ENCODE measurements at regions not wholly inside any gene's neighbourhood (a gene's known extent, or its start where the extent isn't known, plus 50 kb on each side); places are given as distances from the start of the nearest gene placed in this dataset.
"Not testable (repeated sequence)": the region's sequence is repeated elsewhere in the genome, so short reads cannot be mapped to it uniquely, and the experiment has no call there.

DNA sequence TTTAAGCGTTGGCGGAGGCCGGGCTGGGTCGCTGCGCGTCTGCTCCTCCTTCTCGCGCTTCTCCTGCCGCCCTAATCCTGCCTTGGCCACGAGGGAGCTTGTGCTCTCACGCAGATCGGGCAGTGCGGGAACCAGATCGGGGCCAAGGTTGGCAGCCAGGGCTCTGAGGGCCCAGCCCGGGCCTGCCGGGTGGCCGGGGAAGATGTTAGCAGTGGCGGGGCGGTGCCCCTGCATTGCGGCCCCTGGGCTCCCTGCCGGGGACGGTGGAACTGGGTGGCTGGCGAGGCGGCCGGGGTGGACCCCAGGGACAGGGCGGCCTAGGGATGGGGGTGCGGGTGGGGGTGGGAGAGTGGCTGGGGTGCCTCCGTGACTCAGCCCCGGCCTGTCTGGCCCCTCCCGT, 297.4 kb downstream of the CACNA1B start:
- H3K27ac Mint-ChIP-seq; H3K4me3 ChIP-seq (ENCODE audit: low read length in 2 of 2); H3K27me3 Mint-ChIP-seq; H3K9me3 ChIP-seq (ENCODE audit: control insufficient read depth in 1 of 2, low read length in 2 of 2); H3K27me3 ChIP-seq (ENCODE audit: insufficient read depth, low read length); H3K4me1 ChIP-seq (ENCODE audit: insufficient read depth, low read length); POLR2A ChIA-PET (ENCODE audit: partially characterized antibody); H3K9me3 Mint-ChIP-seq; intact Hi-C loops (cut with micrococcal nuclease); H3K36me3 ChIP-seq (ENCODE audit: insufficient read depth, low read length); H3K27ac ChIP-seq (ENCODE audit: low read depth, low read length); H3K4me1 Mint-ChIP-seq; H3K36me3 Mint-ChIP-seq; CTCF ChIA-PET (ENCODE audit: partially characterized antibody); H3K4me3 Mint-ChIP-seq; DNase-seq: not testable (repeated sequence)

DNA sequence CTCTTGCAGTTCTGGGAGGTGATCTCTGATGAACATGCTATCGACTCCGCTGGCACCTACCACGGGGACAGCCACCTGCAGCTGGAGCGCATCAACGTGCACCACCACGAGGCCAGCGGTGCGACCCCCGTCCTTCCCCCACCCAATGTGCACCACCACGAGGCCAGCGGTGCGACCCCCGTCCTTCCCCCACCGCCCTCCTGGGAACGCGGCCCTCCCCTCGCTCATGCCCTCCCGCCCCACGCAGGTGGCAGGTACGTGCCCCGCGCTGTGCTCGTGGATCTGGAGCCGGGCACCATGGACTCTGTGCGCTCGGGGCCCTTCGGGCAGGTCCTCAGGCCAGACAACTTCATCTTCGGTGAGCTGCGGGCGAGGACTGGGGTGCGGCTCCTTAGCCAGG, 297.8 kb downstream of the CACNA1B start:
- H3K9me3 Mint-ChIP-seq; H3K27ac Mint-ChIP-seq; H3K9me3 ChIP-seq (ENCODE audit: control insufficient read depth in 1 of 2, low read length in 2 of 2); H3K27me3 Mint-ChIP-seq; intact Hi-C loops (cut with micrococcal nuclease); CTCF ChIA-PET (ENCODE audit: partially characterized antibody); H3K4me1 ChIP-seq (ENCODE audit: insufficient read depth, low read length); H3K4me3 Mint-ChIP-seq; H3K27me3 ChIP-seq (ENCODE audit: insufficient read depth, low read length); H3K4me3 ChIP-seq (ENCODE audit: low read length in 2 of 2); DNase-seq; H3K36me3 ChIP-seq (ENCODE audit: insufficient read depth, low read length); POLR2A ChIA-PET (ENCODE audit: partially characterized antibody); H3K36me3 Mint-ChIP-seq; H3K4me1 Mint-ChIP-seq; H3K27ac ChIP-seq (ENCODE audit: low read depth, low read length): not testable (repeated sequence)

DNA sequence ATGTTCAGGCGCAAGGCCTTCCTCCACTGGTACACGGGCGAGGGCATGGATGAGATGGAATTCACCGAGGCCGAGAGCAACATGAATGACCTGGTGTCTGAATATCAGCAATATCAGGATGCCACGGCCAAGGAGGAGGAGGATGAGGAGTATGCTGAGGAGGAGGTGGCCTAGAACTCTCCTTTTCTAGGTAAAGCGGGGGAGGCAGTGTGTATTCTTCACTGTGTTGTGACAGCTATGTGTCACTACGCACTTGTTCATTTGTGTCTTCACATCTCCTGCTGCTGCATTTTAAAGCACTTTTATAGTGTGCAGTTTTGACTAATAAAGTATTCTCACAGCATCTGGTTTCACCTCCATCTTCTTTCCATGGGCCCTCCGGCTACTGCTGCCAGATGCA, 299.5 kb downstream of the CACNA1B start:
- H3K36me3 Mint-ChIP-seq; H3K27ac Mint-ChIP-seq; H3K27me3 ChIP-seq (ENCODE audit: insufficient read depth, low read length); H3K4me3 Mint-ChIP-seq; intact Hi-C loops (cut with micrococcal nuclease); H3K4me3 ChIP-seq (ENCODE audit: low read length in 2 of 2); H3K27me3 Mint-ChIP-seq; H3K4me1 ChIP-seq (ENCODE audit: insufficient read depth, low read length); CTCF ChIA-PET (ENCODE audit: partially characterized antibody); DNase-seq; H3K9me3 ChIP-seq (ENCODE audit: control insufficient read depth in 1 of 2, low read length in 2 of 2); H3K4me1 Mint-ChIP-seq; H3K27ac ChIP-seq (ENCODE audit: low read depth, low read length); H3K9me3 Mint-ChIP-seq; H3K36me3 ChIP-seq (ENCODE audit: insufficient read depth, low read length); POLR2A ChIA-PET (ENCODE audit: partially characterized antibody): not testable (repeated sequence)

DNA sequence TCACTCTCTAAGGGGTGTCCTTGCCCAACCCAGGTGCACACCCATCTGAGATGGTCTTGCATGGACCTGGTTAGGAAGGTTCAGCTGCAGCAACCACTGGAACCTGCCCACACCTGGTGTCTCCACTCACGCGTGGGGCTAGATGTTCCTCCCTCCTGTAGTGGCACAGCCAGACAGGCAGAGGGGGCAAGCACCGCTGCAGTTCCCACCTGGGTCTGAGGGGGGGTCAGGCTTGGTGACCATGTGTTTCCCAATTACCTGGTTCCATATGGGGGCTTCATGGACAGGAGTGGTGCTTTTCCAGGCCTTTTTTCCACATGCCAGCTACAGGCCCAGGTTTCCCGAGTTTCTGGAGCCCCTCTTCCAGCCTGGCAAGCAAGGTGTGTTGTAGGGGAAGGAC, 301.4 kb downstream of the CACNA1B start:
- intact Hi-C loops (cut with micrococcal nuclease) = not testable (repeated sequence)

DNA sequence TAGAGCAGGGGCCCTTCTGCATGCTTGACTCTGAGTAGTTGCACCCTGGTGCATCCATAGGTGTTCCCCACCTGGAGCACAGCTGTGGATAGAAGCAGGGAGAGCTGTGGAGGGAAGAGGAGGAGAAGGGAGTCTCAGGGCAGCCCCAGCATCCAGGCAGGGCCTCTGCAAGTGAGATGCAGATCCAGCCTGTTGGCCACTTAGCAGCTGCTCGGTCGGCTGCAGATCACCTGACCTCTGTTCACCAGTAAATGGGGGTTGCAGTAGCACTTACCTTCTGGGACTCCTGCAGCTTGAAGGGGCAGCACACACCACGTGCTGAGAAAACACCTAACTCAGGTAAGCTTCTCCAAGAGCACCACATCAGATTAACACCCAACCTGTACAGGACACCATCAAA, 302.1 kb downstream of the CACNA1B start:
- H3K4me1 Mint-ChIP-seq; H3K27ac Mint-ChIP-seq; POLR2A ChIA-PET (ENCODE audit: partially characterized antibody); H3K27me3 ChIP-seq (ENCODE audit: insufficient read depth, low read length); H3K36me3 ChIP-seq (ENCODE audit: insufficient read depth, low read length); H3K9me3 ChIP-seq (ENCODE audit: control insufficient read depth in 1 of 2, low read length in 2 of 2); H3K4me1 ChIP-seq (ENCODE audit: insufficient read depth, low read length); H3K27me3 Mint-ChIP-seq; H3K27ac ChIP-seq (ENCODE audit: low read depth, low read length); H3K9me3 Mint-ChIP-seq; CTCF ChIA-PET (ENCODE audit: partially characterized antibody); H3K4me3 Mint-ChIP-seq; DNase-seq; intact Hi-C loops (cut with micrococcal nuclease); H3K36me3 Mint-ChIP-seq; H3K4me3 ChIP-seq (ENCODE audit: low read length in 2 of 2): not testable (repeated sequence)

More for the DNA sequence above, 301.4 kb downstream of the CACNA1B start:
- H3K4me3 ChIP-seq (ENCODE audit: low read length in 2 of 2); H3K4me1 ChIP-seq (ENCODE audit: insufficient read depth, low read length); H3K27ac Mint-ChIP-seq; H3K9me3 Mint-ChIP-seq; H3K36me3 Mint-ChIP-seq; POLR2A ChIA-PET (ENCODE audit: partially characterized antibody); H3K27me3 Mint-ChIP-seq; H3K9me3 ChIP-seq (ENCODE audit: control insufficient read depth in 1 of 2, low read length in 2 of 2); H3K4me1 Mint-ChIP-seq; H3K36me3 ChIP-seq (ENCODE audit: insufficient read depth, low read length); H3K4me3 Mint-ChIP-seq; H3K27ac ChIP-seq (ENCODE audit: low read depth, low read length); DNase-seq; CTCF ChIA-PET (ENCODE audit: partially characterized antibody); H3K27me3 ChIP-seq (ENCODE audit: insufficient read depth, low read length): not testable (repeated sequence)

DNA sequence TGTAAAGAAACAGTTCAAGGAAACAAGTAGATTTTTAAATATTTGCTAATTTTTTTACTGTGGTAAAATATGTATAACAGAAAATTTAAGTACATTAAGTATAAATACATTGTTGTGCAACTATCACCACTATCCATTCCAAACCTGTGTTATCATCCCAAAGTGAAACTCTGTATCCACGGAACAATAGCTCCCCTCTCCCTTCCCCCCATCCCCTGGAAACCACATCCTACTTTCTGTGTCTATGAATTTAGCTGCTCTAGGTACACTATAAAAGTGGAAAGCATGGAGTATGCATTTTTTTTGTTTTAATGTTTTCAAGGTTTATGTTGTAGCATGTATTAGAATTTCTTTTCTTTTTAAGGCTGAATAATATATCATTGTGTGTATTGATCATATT, 304.4 kb downstream of the CACNA1B start:
- H3K9me3 Mint-ChIP-seq; H3K27ac Mint-ChIP-seq; intact Hi-C loops (cut with micrococcal nuclease); H3K4me1 ChIP-seq (ENCODE audit: insufficient read depth, low read length); DNase-seq; H3K4me3 Mint-ChIP-seq; POLR2A ChIA-PET (ENCODE audit: partially characterized antibody); H3K27ac ChIP-seq (ENCODE audit: low read depth, low read length); H3K9me3 ChIP-seq (ENCODE audit: control insufficient read depth in 1 of 2, low read length in 2 of 2); H3K4me3 ChIP-seq (ENCODE audit: low read length in 2 of 2); H3K27me3 ChIP-seq (ENCODE audit: insufficient read depth, low read length); H3K36me3 Mint-ChIP-seq; CTCF ChIA-PET (ENCODE audit: partially characterized antibody); H3K4me1 Mint-ChIP-seq; H3K36me3 ChIP-seq (ENCODE audit: insufficient read depth, low read length); H3K27me3 Mint-ChIP-seq: not testable (repeated sequence)

DNA sequence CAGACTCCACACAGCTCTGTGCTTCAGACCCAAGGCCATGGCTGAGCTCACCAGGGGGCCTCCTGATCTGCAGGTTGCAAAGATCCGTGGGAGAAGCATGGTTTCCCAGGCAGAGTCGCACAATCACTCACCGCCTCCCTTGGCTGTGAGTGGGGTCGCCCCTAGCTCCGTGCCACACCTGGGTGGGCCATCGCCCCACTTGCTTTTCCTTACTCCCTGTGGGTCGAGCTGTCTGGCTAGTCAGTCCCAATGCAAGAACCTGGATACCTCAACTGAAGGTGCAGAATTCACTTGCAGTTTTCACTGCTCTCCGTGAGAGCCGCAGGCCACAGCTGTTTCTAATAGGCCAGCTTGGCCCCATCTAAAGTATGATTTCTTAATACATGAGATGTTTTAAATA, 319.6 kb downstream of the CACNA1B start:
- H3K9me3 Mint-ChIP-seq; POLR2A ChIA-PET (ENCODE audit: partially characterized antibody); H3K4me1 Mint-ChIP-seq; H3K9me3 ChIP-seq (ENCODE audit: control insufficient read depth in 1 of 2, low read length in 2 of 2); CTCF ChIA-PET (ENCODE audit: partially characterized antibody); H3K36me3 ChIP-seq (ENCODE audit: insufficient read depth, low read length); H3K27ac Mint-ChIP-seq; intact Hi-C loops (cut with micrococcal nuclease); H3K4me3 Mint-ChIP-seq; H3K27me3 Mint-ChIP-seq; DNase-seq; H3K4me3 ChIP-seq (ENCODE audit: low read length in 2 of 2); H3K27me3 ChIP-seq (ENCODE audit: insufficient read depth, low read length); H3K27ac ChIP-seq (ENCODE audit: low read depth, low read length); H3K4me1 ChIP-seq (ENCODE audit: insufficient read depth, low read length); H3K36me3 Mint-ChIP-seq: not testable (repeated sequence)

DNA sequence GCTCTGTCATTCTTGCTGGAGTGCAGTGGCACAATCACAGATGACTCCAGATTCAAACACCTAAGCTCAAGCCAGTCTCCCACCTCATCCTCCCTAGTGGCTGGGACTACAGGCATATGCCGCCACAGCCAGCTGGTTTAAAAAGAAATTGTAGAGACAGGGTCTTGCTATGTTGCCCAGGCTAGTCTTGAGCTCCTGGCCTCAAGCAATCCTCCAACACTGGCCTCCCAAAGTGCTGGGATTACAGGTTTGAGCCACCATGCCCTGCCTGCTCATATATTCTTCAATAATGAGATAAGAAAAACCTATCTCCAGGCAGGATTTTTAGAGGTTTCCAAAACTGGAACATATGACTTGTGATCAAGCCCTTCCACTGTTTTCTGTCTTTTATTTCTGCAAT, 321.4 kb downstream of the CACNA1B start:
- CTCF ChIA-PET (ENCODE audit: partially characterized antibody); H3K4me1 ChIP-seq (ENCODE audit: insufficient read depth, low read length); H3K4me3 Mint-ChIP-seq; POLR2A ChIA-PET (ENCODE audit: partially characterized antibody); H3K27ac Mint-ChIP-seq; H3K9me3 Mint-ChIP-seq; intact Hi-C loops (cut with micrococcal nuclease); DNase-seq; H3K27ac ChIP-seq (ENCODE audit: low read depth, low read length); H3K27me3 Mint-ChIP-seq; H3K9me3 ChIP-seq (ENCODE audit: control insufficient read depth in 1 of 2, low read length in 2 of 2); H3K4me1 Mint-ChIP-seq; H3K4me3 ChIP-seq (ENCODE audit: low read length in 2 of 2); H3K27me3 ChIP-seq (ENCODE audit: insufficient read depth, low read length); H3K36me3 ChIP-seq (ENCODE audit: insufficient read depth, low read length); H3K36me3 Mint-ChIP-seq: not testable (repeated sequence)

Measured in CD4-positive, alpha-beta memory T cell (primary cell).